GM23338 (cell line): ENCODE measurements at regions not wholly inside any gene's neighbourhood (a gene's known extent, or its start where the extent isn't known, plus 50 kb on each side); places are given as distances from the start of the nearest gene placed in this dataset.

Experiments used
- ATAC-seq: fragments of 200-7000 bp; cut with Tn5 transposase; 3 replicates; pipeline ENCODE4 v1.9.1; 2020
- DNase-seq: peaks from one replicate; pipeline ENCODE4 v3.0.0-alpha.2; 2015; ENCODE audit warnings: low spot score
- H2AFZ ChIP-seq: fragments of 200-600 bp; sonication (generic); 2 replicates; pipeline ENCODE4 v1.8.0; 2016; ENCODE audit warnings: antibody characterized with exemption, mild to moderate bottlenecking, moderate library complexity
- H3F3A ChIP-seq: fragments of 200-600 bp; sonication (generic); replicated peaks from 2 replicates; pipeline ENCODE4 v1.8.0; 2017; ENCODE audit warnings: antibody characterized with exemption, mixed run types, low read depth
- H3K27ac ChIP-seq: fragments of 200-600 bp; sonication (generic); 2 replicates; pipeline ENCODE4 v1.6.1; 2016; ENCODE audit warnings: low read depth
- H3K27me3 ChIP-seq: fragments of 200-600 bp; sonication (generic); 2 replicates; pipeline ENCODE4 v1.8.0; 2016; ENCODE audit warnings: mild to moderate bottlenecking, mixed run types, moderate library complexity; ENCODE audit not compliant: insufficient read depth
- H3K36me3 ChIP-seq: fragments of 200-600 bp; sonication (generic); 2 replicates; pipeline ENCODE4 v1.8.0; 2016; ENCODE audit warnings: mild to moderate bottlenecking; ENCODE audit not compliant: insufficient read depth
- H3K4me1 ChIP-seq: fragments of 200-600 bp; sonication (generic); 2 replicates; pipeline ENCODE4 v1.8.0; 2016; ENCODE audit warnings: mild to moderate bottlenecking, moderate library complexity; ENCODE audit not compliant: insufficient read depth
- H3K4me2 ChIP-seq: fragments of 200-600 bp; sonication (generic); 2 replicates; pipeline ENCODE4 v1.7.1; 2017; ENCODE audit warnings: mixed run types
- H3K4me3 ChIP-seq: fragments of 200-600 bp; sonication (generic); 2 replicates; pipeline ENCODE4 v1.6.1; 2016; ENCODE audit warnings: mixed run types
- H3K79me2 ChIP-seq: fragments of 200-600 bp; sonication (generic); replicated peaks from 2 replicates; pipeline ENCODE4 v1.8.0; 2017; ENCODE audit warnings: mild to moderate bottlenecking; ENCODE audit not compliant: insufficient read depth
- H3K9me2 ChIP-seq: fragments of 200-600 bp; sonication (generic); 2 replicates; pipeline ENCODE4 v1.8.0; 2017; ENCODE audit not compliant: insufficient read depth
- H4K20me1 ChIP-seq: fragments of 200-600 bp; sonication (generic); replicated peaks from 2 replicates; pipeline ENCODE4 v1.8.0; 2017; ENCODE audit warnings: mild to moderate bottlenecking; ENCODE audit not compliant: insufficient read depth
- H3K27ac Mint-ChIP-seq: 2 replicates; pipeline ENCODE4 v1.8.0; 2020; ENCODE audit warnings: inconsistent platforms, mild to moderate bottlenecking, moderate library complexity, mixed read lengths
- H3K27me3 Mint-ChIP-seq: 3 replicates; pipeline ENCODE4 v1.8.0; 2022; ENCODE audit warnings: low read depth, mild to moderate bottlenecking, moderate library complexity, mixed read lengths, inconsistent platforms; ENCODE audit not compliant: insufficient read depth, poor library complexity
- H3K36me3 Mint-ChIP-seq: 3 replicates; pipeline ENCODE4 v1.8.0; 2021; ENCODE audit warnings: low read depth, mild to moderate bottlenecking, inconsistent platforms, moderate library complexity, mixed read lengths
- H3K4me1 Mint-ChIP-seq: 3 replicates; pipeline ENCODE4 v1.8.0; 2020; ENCODE audit warnings: mild to moderate bottlenecking, inconsistent platforms, mixed read lengths
- H3K4me3 Mint-ChIP-seq: 3 replicates; pipeline ENCODE4 v1.8.0; 2021; ENCODE audit warnings: moderate library complexity, mild to moderate bottlenecking, inconsistent platforms, mixed read lengths
- H3K9me3 Mint-ChIP-seq: 3 replicates; pipeline ENCODE4 v1.8.0; 2020; ENCODE audit warnings: moderate library complexity, mild to moderate bottlenecking, inconsistent platforms, mixed read lengths
- CREB1 ChIP-seq: fragments of 250-450 bp; sonication (Bioruptor Pico); IDR thresholded peaks from 2 replicates; pipeline ENCODE4 v1.5.0; 2020; ENCODE audit warnings: low read depth, mild to moderate bottlenecking, moderate library complexity
- ETS1 ChIP-seq: IDR thresholded peaks from 2 replicates; pipeline ENCODE4 v1.6.1; 2016; ENCODE audit warnings: antibody characterized with exemption
- EZH2 ChIP-seq: fragments of 200-600 bp; sonication (generic); IDR thresholded peaks from one replicate; pipeline ENCODE4 v1.8.0; 2017; ENCODE audit warnings: antibody characterized with exemption, mild to moderate bottlenecking, low read depth; ENCODE audit not compliant: unreplicated experiment
- EZH2phosphoT487 ChIP-seq: fragments of 200-600 bp; sonication (generic); IDR thresholded peaks from one replicate; pipeline ENCODE4 v1.8.1; 2018; ENCODE audit warnings: antibody characterized with exemption; ENCODE audit not compliant: unreplicated experiment
- JUNB ChIP-seq: IDR thresholded peaks from one replicate; pipeline ENCODE4 v1.6.1; 2016; ENCODE audit warnings: antibody characterized with exemption; ENCODE audit not compliant: unreplicated experiment
- NANOG ChIP-seq: IDR thresholded peaks from 2 replicates; pipeline ENCODE4 v1.6.1; 2016; ENCODE audit warnings: antibody characterized with exemption, borderline replicate concordance
- POLR2AphosphoS5 ChIP-seq: IDR thresholded peaks from 2 replicates; pipeline ENCODE4 v1.6.1; 2016; ENCODE audit warnings: antibody characterized with exemption, low read depth
- REST ChIP-seq: IDR thresholded peaks from one replicate; pipeline ENCODE4 v1.6.1; 2018; ENCODE audit warnings: antibody characterized with exemption; ENCODE audit not compliant: unreplicated experiment
- STAT1 ChIP-seq: IDR thresholded peaks from one replicate; pipeline ENCODE4 v1.6.1; 2016; ENCODE audit warnings: antibody characterized with exemption; ENCODE audit not compliant: unreplicated experiment
- ZNF114 ChIP-seq: fragments of 250-450 bp; sonication (Bioruptor Pico); IDR thresholded peaks from 2 replicates; pipeline ENCODE4 v1.5.0; 2020; ENCODE audit warnings: mild to moderate bottlenecking, moderate library complexity
- ZNF331 ChIP-seq: fragments of 250-450 bp; sonication (Bioruptor Pico); IDR thresholded peaks from 2 replicates; pipeline ENCODE4 v1.5.0; 2020; ENCODE audit warnings: low read depth, mild to moderate bottlenecking, moderate library complexity
- TF ChIP-seq, protein P1 (sequence below), 2 experiments: fragments of 200-600 bp in 1 of 2; sonication (generic) in 1 of 2; conservative IDR thresholded peaks; 2 replicates each; pipeline versions ENCODE4 v1.5.1 to v1.6.1; 2016 to 2017; ENCODE audit warnings: antibody characterized with exemption in 2 of 2, low read depth in 2 of 2, mild to moderate bottlenecking in 2 of 2, moderate library complexity in 1 of 2
- TF ChIP-seq, protein P2 (sequence below): fragments of 250-450 bp; sonication (Bioruptor Pico); IDR thresholded peaks from 2 replicates; pipeline ENCODE4 v1.5.0; 2020; ENCODE audit warnings: mild to moderate bottlenecking, moderate library complexity

DNA sequence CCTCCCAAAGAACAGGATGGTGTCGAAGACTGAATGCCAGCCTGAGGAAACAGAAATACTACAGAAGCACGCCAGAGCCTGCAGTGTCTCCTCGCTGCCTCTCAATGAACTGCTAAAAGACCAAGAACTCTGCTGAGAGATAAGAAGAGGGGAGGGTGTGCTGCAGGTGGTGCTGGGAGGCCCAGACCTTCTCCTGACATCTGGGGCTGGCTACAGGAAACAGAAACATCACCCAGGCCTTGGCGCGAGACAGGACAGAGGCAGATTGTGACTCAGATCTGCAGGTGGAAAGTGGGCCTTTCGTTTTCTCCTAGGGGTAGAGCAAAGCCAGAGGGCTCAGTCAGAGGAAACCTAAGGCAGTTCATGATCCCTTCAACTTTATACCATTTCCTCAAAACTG is 250.3 kb upstream of the TCF4 start:
- Histone ChIP-seq H3K27ac (no peak overlapping the region), H3K36me3 (no peaks in the 10 kb centered on the region), H3F3A (no peaks in the 10 kb centered on the region), H3K4me3 (no peak overlapping the region), H3K79me2 (no peaks in the 10 kb centered on the region), H3K9me2 (peaks cover 5% of the 10 kb centered on the region; the same call in 1 of the 2 replicates), H3K4me1 (no peaks in the 10 kb centered on the region), H2AFZ (no peak overlapping the region), H3K27me3 (no peaks in the 10 kb centered on the region), H4K20me1 (no peaks in the 10 kb centered on the region), H3K4me2 (no peak overlapping the region)
- H3K27me3 Mint-ChIP-seq = no peaks in the 10 kb centered on the region
- H3K36me3 Mint-ChIP-seq = peaks cover 8% of the 10 kb centered on the region
- H3K4me1 Mint-ChIP-seq = no peaks in the 10 kb centered on the region
- ATAC-seq (no peak), DNase-seq (no peak)
- no peak overlapping the region for H3K27ac Mint-ChIP-seq
- H3K4me3 Mint-ChIP-seq = no peak overlapping the region
- TF ChIP-seq EZH2phosphoT487 = no peak
- no peak for TF ChIP-seq EZH2
- TF ChIP-seq, protein P1, sequence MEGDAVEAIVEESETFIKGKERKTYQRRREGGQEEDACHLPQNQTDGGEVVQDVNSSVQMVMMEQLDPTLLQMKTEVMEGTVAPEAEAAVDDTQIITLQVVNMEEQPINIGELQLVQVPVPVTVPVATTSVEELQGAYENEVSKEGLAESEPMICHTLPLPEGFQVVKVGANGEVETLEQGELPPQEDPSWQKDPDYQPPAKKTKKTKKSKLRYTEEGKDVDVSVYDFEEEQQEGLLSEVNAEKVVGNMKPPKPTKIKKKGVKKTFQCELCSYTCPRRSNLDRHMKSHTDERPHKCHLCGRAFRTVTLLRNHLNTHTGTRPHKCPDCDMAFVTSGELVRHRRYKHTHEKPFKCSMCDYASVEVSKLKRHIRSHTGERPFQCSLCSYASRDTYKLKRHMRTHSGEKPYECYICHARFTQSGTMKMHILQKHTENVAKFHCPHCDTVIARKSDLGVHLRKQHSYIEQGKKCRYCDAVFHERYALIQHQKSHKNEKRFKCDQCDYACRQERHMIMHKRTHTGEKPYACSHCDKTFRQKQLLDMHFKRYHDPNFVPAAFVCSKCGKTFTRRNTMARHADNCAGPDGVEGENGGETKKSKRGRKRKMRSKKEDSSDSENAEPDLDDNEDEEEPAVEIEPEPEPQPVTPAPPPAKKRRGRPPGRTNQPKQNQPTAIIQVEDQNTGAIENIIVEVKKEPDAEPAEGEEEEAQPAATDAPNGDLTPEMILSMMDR (conservative IDR thresholded peaks at IDR 0.05; ENCODE audit: low read depth in 2 of 2) = no peak
- no peak for TF ChIP-seq ZNF114 (CRISPR knock-in tag)
- TF ChIP-seq STAT1 = no peak
- no peak for TF ChIP-seq NANOG
- no peak for TF ChIP-seq CREB1
- TF ChIP-seq REST = no peak
- no peak for TF ChIP-seq POLR2AphosphoS5
- TF ChIP-seq ZNF331 (CRISPR knock-in tag) = no peak
- no peak for TF ChIP-seq ETS1
- TF ChIP-seq JUNB = no peak
- TF ChIP-seq, protein P2, sequence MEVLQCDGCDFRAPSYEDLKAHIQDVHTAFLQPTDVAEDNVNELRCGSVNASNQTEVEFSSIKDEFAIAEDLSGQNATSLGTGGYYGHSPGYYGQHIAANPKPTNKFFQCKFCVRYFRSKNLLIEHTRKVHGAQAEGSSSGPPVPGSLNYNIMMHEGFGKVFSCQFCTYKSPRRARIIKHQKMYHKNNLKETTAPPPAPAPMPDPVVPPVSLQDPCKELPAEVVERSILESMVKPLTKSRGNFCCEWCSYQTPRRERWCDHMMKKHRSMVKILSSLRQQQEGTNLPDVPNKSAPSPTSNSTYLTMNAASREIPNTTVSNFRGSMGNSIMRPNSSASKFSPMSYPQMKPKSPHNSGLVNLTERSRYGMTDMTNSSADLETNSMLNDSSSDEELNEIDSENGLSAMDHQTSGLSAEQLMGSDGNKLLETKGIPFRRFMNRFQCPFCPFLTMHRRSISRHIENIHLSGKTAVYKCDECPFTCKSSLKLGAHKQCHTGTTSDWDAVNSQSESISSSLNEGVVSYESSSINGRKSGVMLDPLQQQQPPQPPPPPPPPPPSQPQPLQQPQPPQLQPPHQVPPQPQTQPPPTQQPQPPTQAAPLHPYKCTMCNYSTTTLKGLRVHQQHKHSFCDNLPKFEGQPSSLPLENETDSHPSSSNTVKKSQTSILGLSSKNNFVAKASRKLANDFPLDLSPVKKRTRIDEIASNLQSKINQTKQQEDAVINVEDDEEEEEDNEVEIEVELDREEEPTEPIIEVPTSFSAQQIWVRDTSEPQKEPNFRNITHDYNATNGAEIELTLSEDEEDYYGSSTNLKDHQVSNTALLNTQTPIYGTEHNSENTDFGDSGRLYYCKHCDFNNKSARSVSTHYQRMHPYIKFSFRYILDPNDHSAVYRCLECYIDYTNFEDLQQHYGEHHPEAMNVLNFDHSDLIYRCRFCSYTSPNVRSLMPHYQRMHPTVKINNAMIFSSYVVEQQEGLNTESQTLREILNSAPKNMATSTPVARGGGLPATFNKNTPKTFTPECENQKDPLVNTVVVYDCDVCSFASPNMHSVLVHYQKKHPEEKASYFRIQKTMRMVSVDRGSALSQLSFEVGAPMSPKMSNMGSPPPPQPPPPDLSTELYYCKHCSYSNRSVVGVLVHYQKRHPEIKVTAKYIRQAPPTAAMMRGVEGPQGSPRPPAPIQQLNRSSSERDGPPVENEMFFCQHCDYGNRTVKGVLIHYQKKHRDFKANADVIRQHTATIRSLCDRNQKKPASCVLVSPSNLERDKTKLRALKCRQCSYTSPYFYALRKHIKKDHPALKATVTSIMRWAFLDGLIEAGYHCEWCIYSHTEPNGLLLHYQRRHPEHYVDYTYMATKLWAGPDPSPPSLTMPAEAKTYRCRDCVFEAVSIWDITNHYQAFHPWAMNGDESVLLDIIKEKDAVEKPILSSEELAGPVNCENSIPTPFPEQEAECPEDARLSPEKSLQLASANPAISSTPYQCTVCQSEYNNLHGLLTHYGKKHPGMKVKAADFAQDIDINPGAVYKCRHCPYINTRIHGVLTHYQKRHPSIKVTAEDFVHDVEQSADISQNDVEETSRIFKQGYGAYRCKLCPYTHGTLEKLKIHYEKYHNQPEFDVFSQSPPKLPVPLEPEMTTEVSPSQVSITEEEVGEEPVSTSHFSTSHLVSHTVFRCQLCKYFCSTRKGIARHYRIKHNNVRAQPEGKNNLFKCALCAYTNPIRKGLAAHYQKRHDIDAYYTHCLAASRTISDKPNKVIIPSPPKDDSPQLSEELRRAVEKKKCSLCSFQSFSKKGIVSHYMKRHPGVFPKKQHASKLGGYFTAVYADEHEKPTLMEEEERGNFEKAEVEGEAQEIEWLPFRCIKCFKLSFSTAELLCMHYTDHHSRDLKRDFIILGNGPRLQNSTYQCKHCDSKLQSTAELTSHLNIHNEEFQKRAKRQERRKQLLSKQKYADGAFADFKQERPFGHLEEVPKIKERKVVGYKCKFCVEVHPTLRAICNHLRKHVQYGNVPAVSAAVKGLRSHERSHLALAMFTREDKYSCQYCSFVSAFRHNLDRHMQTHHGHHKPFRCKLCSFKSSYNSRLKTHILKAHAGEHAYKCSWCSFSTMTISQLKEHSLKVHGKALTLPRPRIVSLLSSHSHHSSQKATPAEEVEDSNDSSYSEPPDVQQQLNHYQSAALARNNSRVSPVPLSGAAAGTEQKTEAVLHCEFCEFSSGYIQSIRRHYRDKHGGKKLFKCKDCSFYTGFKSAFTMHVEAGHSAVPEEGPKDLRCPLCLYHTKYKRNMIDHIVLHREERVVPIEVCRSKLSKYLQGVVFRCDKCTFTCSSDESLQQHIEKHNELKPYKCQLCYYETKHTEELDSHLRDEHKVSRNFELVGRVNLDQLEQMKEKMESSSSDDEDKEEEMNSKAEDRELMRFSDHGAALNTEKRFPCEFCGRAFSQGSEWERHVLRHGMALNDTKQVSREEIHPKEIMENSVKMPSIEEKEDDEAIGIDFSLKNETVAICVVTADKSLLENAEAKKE = no peak
- peaks cover 10% of the 10 kb centered on the region; the same call in 2 of the 3 replicates for H3K9me3 Mint-ChIP-seq
